NCI-H446 treated with DMSO at 0.1 percent for 48 hours (cell line): ENCODE measurements at regions not wholly inside any gene's neighbourhood (a gene's known extent, or its start where the extent isn't known, plus 50 kb on each side); places are given as distances from the start of the nearest gene placed in this dataset.
A peak's percentile ranks its signal among the peaks of the same experiment; 100 is the strongest.

ENCODE experiments used
- DNase-seq: peaks from one replicate; lab custom pipeline; 2025; lab: John Stamatoyannopoulos, UW

DNA sequence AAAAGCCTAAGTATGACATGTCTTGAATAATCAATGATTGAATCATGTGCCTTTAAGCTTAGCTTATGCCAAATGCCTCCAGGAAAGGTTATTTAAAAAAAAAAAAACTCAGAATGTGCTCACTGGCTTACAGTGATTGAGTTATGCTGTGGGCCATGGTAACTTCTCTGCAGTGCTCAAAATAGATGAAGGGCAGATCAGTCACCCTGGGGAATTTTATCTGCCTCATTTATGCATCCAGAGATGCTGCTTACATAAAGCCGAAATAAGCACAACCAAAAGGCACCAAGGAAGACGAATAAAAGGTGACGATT lies 118.7 kb upstream of the MDM1 start:
- no peak for DNase-seq

- peak; percentile 84 for DNase-seq
These were observed 119.3 kb upstream of the MDM1 start for GRCh38 chr12:68451261-68452077.

- DNase-seq, result no peak
These were observed 120.0 kb upstream of the MDM1 start for GRCh38 chr12:68452078-68452715.

DNA sequence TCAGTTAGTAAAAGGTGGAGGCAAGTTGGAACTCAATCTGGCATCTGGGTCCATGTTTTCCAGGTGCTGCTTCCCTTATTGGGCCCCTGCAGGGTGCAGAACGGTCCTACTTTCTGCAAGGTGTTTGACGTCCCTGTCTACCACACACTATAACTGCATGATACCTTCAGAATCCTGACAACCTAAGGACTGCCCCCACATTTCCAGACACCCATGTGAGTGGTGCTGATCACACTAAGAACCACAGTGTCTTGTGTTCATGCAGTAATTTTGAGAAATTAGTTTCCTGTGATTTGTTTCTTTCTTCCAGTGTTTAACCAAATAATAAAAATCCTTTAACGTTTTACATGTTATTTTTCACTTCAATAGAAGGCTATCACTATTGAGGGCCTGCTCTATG lies 121.1 kb upstream of the MDM1 start:
- no peak for DNase-seq

DNA sequence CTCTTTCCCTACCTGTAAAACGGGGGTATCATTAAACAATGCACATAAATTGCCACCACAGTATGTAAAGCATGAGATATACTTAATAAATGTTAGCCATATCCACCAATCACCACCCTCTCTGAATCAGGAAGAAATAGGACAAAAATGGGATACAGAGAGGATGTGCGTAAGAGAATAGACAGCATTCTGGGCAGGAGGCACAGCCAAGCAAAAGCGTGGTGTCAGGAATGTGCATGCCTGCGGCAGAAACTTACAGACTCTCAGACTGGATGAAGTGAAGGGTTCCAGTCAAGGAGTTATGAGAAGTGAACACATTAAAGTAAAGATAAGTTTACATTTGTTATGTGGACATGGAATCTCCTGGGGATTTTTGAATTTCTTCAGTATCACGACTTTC lies 121.7 kb upstream of the MDM1 start:
- no peak for DNase-seq

DNA sequence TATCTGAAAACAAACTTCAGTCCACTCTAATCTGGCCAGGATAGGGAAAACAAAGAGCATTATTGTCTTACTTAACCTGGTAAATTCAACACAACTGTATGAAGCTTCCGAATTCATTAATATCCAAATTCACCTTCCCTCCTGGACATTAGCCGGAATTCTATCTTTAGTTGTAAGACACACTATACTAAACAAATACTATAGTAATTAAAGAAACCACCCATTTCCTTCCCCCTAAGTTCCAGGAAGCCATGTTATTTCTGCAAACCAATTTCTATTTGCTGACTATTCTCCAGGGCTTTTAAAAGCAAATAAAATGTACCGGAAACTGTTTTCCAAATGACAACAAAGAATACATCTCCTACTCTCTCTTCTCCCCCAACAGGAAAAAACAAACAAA lies 122.7 kb upstream of the MDM1 start:
- DNase-seq, result no peak

GRCh38 chr12:68455691-68456345 lies 123.7 kb upstream of the MDM1 start:
- no peak for DNase-seq

DNA sequence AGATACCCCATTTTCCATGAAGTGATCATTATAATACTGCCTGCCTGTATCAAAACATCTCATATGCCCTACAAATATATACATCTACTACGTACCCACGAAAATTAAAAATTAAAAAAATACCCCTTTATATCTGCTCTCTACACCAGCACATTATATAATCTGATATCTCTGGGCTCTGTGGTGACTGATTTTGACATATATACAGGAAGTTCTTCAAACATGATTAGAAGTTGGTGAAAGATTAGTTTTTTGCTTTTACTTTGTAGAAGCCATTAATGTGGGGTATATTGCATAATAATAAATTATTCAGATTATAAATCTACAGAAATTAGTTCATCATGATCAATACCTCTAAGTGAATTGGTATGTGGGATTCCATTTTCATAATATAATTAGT lies 126.7 kb upstream of the MDM1 start:
- no peak for DNase-seq

DNA sequence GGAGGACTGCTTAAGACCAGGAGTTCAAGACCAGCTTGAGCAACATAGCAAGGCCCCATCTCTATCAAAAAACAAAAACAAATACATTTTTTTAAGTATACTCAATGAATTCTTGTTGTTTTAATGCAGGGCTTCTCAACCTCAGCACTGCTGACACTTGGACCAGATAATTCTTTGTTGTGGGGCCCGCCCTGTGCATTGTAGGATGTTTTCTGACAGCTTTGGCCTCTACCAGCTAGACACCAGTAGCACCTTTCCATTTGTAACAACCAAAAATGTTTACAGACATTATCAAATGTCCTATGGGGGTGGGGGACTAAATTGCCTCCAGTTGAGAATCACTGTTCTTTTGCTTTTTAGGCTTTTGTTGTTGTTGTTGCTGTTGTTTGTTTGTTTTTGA lies 128.1 kb upstream of the MDM1 start:
- DNase-seq, result no peak

- no peak for DNase-seq
These were observed 129.5 kb upstream of the MDM1 start for GRCh38 chr12:68461645-68462044.

DNA sequence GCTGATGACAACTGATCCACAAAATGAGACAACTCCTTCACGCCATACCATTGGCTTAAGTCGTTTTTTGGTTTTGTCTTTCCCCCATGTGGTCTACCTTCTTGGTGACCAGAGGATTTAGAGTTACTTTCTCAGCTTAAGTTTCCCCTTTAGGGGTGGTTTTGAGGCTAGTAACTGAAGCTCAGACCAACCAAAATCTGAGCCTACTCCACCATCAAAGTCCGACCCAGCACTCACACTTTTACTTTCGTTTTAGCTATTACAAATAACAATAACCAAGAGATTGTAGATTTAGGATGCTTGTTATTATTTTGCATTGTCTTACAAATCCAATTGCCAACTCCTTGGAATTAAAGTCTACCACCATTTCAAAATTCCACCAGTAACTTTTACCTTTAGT lies 130.6 kb upstream of the MDM1 start:
- no peak for DNase-seq

- no peak for DNase-seq
These were observed 133.1 kb upstream of the MDM1 start for GRCh38 chr12:68465227-68465626.

- no peak for DNase-seq
These were observed 135.4 kb upstream of the MDM1 start for GRCh38 chr12:68467514-68467913.

DNA sequence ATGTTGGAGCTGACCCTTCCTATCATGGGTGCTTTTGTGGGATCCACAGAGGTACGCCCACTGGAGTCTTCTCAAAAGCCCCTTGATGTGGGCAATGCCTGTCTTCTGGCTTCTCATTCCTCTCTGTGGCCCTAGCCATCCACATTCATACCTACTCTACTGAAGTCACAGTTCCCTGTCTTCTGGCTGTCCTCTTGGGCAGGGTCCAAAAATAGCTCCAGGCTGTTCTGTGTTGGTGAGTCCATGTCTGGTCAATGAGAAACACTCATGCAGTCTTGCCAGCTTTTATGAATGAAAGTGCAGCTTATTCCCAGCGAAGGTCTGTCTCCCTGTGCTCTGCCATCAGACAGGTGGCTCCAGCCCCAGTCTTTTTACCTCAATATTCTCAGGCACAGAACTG lies 135.9 kb upstream of the MDM1 start:
- no peak for DNase-seq

- DNase-seq, result no peak
These were observed 137.0 kb upstream of the MDM1 start for GRCh38 chr12:68469113-68469512.

GRCh38 chr12:68470664-68471328 lies 138.6 kb upstream of the MDM1 start:
- no peak for DNase-seq

GRCh38 chr12:68474467-68475204 lies 136.1 kb upstream of the RAP1B start:
- DNase-seq, result no peak

DNA sequence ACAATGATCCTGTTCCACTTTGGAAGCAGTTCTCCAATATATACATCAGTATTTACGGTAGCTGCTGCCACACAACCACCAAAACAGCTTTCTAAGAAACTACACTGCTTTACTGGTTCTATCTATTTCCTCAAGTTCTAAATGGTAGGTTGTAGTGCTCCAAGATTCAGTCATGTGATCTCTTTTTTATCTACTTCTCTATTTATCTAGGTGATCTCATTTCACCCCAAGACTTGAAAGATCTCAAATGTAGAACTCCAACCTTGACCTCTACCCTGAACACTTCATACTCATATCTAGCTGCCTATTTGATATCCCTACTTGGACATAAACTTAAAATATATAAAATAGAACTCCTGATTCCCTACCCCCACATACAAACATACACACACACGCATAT lies 133.9 kb upstream of the RAP1B start:
- no peak for DNase-seq

DNA sequence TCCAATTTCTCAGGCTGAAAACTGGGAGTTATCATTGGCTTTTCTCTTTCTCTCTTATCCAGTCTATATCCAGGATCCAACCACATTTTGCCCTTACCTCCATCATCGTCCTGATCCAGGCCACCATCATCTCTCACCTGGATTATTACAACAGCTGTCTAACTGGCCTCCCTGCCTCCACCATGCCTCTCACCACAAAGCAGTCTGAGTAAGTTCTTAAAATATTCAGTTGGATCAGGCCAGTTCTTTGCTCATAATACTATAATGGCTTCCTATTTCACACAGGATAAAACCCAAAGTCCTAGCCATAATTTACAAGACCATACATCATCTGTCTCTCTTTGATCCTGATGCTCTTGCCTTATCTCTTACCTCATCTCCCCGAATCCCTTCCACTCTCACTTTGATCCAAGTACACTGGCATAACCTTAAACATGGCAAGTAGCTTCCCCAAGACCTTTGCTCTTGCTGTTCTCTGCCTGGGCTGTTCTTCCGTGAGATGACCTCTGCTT lies 133.4 kb upstream of the RAP1B start:
- DNase-seq, result no peak

DNA sequence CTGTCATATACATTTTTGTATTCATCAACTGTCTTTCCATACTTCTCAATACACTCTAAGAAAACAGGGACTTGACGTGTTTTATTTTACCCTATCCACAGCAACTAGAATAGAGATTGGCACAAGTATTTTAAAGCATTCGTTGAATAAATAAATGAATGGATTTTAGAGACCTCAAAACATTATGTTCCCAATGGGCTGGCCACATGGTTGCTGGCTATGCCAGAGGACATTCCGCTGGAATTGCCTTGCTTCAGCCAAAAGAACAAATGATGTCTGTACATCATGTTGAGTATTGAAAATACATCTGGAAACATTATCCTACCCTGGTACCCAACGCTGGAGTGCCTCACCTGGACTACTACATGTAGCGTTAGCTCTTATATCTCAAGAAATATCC lies 132.8 kb upstream of the RAP1B start:
- DNase-seq, result no peak

GRCh38 chr12:68478516-68479260 lies 132.0 kb upstream of the RAP1B start:
- DNase-seq, result no peak
